ENCODE measurements at regions not wholly inside any gene's neighbourhood (a gene's known extent, or its start where the extent isn't known, plus 50 kb on each side); places are given as distances from the start of the nearest gene placed in this dataset.

DNA sequence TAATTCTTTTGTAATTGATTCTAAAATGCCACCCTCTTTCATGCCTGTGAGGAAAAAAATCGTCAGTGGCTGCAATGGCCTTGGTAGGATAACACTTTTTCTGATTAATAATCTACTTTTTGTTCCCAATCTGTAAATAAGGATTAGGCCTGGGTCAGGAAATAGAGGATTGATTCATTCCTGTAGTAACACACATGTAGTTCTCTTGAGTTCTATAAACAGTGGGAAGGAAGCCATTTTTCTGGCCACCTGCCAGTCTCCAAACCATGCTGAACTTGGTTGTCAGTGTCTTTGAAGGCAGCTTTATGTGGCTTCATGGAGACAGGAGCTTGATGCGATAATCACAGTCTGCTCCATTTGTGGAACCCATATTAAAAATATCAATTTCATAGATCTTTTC, 169.3 kb upstream of the NFE2L3 start:
- TF ChIP-seq, protein P1, sequence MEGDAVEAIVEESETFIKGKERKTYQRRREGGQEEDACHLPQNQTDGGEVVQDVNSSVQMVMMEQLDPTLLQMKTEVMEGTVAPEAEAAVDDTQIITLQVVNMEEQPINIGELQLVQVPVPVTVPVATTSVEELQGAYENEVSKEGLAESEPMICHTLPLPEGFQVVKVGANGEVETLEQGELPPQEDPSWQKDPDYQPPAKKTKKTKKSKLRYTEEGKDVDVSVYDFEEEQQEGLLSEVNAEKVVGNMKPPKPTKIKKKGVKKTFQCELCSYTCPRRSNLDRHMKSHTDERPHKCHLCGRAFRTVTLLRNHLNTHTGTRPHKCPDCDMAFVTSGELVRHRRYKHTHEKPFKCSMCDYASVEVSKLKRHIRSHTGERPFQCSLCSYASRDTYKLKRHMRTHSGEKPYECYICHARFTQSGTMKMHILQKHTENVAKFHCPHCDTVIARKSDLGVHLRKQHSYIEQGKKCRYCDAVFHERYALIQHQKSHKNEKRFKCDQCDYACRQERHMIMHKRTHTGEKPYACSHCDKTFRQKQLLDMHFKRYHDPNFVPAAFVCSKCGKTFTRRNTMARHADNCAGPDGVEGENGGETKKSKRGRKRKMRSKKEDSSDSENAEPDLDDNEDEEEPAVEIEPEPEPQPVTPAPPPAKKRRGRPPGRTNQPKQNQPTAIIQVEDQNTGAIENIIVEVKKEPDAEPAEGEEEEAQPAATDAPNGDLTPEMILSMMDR (IDR thresholded peaks at IDR 0.05): no peak
- no peak for TF ChIP-seq POLR2A (IDR thresholded peaks at IDR 0.05)
